SK-N-SH (cell line): ENCODE measurements at regions not wholly inside any gene's neighbourhood (a gene's known extent, or its start where the extent isn't known, plus 50 kb on each side); places are given as distances from the start of the nearest gene placed in this dataset.

Experiments used
- CTCF ChIA-PET: fragments of 300-600, 350-600 bp; formaldehyde crosslinking; extraction: SDS; loops from one replicate; lab custom pipeline; 2021; lab: Yijun Ruan, JAX
- POLR2A ChIA-PET: fragments of 350-600 bp; sonication (Branson Sonifier 250); formaldehyde crosslinking; extraction: SDS; loops from one replicate; lab custom pipeline; 2020; ENCODE audit warnings: antibody characterized with exemption, inconsistent platforms; lab: Yijun Ruan, JAX
- DNase-seq: peaks from one replicate; pipeline ENCODE4 v3.0.0; 2012
- H2AFZ ChIP-seq: fragments of 200-600 bp; sonication (generic); 2 replicates; pipeline ENCODE4 v1.8.1; 2016; ENCODE audit warnings: antibody characterized with exemption, mild to moderate bottlenecking, low read depth
- H3F3A ChIP-seq: fragments of 200-600 bp; sonication (generic); replicated peaks from 2 replicates; pipeline ENCODE3; 2016; ENCODE audit warnings: antibody characterized with exemption, mild to moderate bottlenecking; ENCODE audit not compliant: insufficient read depth
- H3K27ac ChIP-seq, 2 experiments: fragments of 200-500 bp in 1 of 2; fragments of 200-600 bp in 1 of 2; sonication (Bioruptor generic) in 1 of 2; sonication (generic), shearing (Covaris generic) in 1 of 2; 2 replicates each; pipeline versions ENCODE4 v1.5.1 to v1.6.1; 2014 to 2016; ENCODE audit warnings: low read depth in 2 of 2, inconsistent platforms in 1 of 2, low read length in 1 of 2, mild to moderate bottlenecking in 1 of 2, mixed read lengths in 1 of 2
- H3K27me3 ChIP-seq: fragments of 200-600 bp; sonication (generic), shearing (Covaris generic); 2 replicates; pipeline ENCODE4 v1.6.1; 2016; ENCODE audit warnings: mixed run types; ENCODE audit not compliant: insufficient read depth
- H3K36me3 ChIP-seq, 2 experiments: fragments of 200-500 bp in 1 of 2; fragments of 200-600 bp in 1 of 2; sonication (Bioruptor generic) in 1 of 2; sonication (generic) in 1 of 2; replicated peaks in 1 of 2; 2 replicates each; pipeline versions ENCODE3 to v1.5.1; 2014 to 2016; ENCODE audit warnings: low read length in 1 of 2, mild to moderate bottlenecking in 1 of 2; ENCODE audit not compliant: insufficient read depth in 2 of 2, control insufficient read depth in 1 of 2
- H3K4me1 ChIP-seq, 2 experiments: fragments of 200-500 bp in 1 of 2; fragments of 200-600 bp in 1 of 2; sonication (Bioruptor generic) in 1 of 2; sonication (generic), shearing (Covaris generic) in 1 of 2; 2 replicates each; pipeline versions ENCODE4 v1.5.1 to v1.6.1; 2014 to 2016; ENCODE audit warnings: low read depth in 1 of 2, low read length in 1 of 2, mixed run types in 1 of 2; ENCODE audit not compliant: insufficient read depth in 2 of 2, control insufficient read depth in 1 of 2
- H3K4me2 ChIP-seq: fragments of 200-600 bp; sonication (generic), shearing (Covaris generic); 2 replicates; pipeline ENCODE4 v1.6.1; 2017; ENCODE audit warnings: mixed run types
- H3K4me3 ChIP-seq, 2 experiments: fragments of 200-500 bp in 1 of 2; fragments of 200-600 bp in 1 of 2; sonication (Bioruptor generic) in 1 of 2; sonication (generic), shearing (Covaris generic) in 1 of 2; 2 replicates each; pipeline versions ENCODE4 v1.5.1 to v1.8.1; 2014 to 2016; ENCODE audit warnings: low read depth in 2 of 2, inconsistent platforms in 1 of 2, low read length in 1 of 2, mild to moderate bottlenecking in 1 of 2, mixed read lengths in 1 of 2, moderate library complexity in 1 of 2
- H3K79me2 ChIP-seq: fragments of 200-600 bp; sonication (generic); 2 replicates; pipeline ENCODE4 v1.8.1; 2017; ENCODE audit warnings: mild to moderate bottlenecking; ENCODE audit not compliant: insufficient read depth
- H3K9ac ChIP-seq: fragments of 200-600 bp; sonication (generic); 2 replicates; pipeline ENCODE4 v1.6.1; 2017; ENCODE audit warnings: mixed run types
- H3K9me2 ChIP-seq: fragments of 200-600 bp; sonication (generic); 2 replicates; pipeline ENCODE4 v1.6.1; 2017; ENCODE audit warnings: mixed run types
- H3K9me3 ChIP-seq: fragments of 200-600 bp; sonication (generic); 2 replicates; pipeline ENCODE4 v1.6.1; 2017; ENCODE audit warnings: mixed run types, mild to moderate bottlenecking, moderate library complexity
- H4K20me1 ChIP-seq: fragments of 200-600 bp; sonication (generic); 2 replicates; pipeline ENCODE4 v1.6.1; 2017; ENCODE audit warnings: mild to moderate bottlenecking, mixed run types; ENCODE audit not compliant: insufficient read depth
- CHD2 ChIP-seq: fragments of 150-350 bp; IDR thresholded peaks from 2 replicates; pipeline ENCODE4 v1.6.1; 2018; ENCODE audit warnings: low read length; ENCODE audit not compliant: partially characterized antibody
- CTCF ChIP-seq: fragments of 200-600 bp; sonication (generic); IDR thresholded peaks from 2 replicates; pipeline ENCODE4 v1.6.1; 2017; ENCODE audit warnings: antibody characterized with exemption, mild to moderate bottlenecking, moderate library complexity
- EZH2phosphoT487 ChIP-seq: fragments of 200-600 bp; sonication (generic); IDR thresholded peaks from 2 replicates; pipeline ENCODE4 v1.6.1; 2017; ENCODE audit warnings: low read depth, mixed run types, mild to moderate bottlenecking, antibody characterized with exemption, moderate library complexity, borderline replicate concordance
- FOXJ3 ChIP-seq: sonication (generic); formaldehyde crosslinking; IDR thresholded peaks from 2 replicates; pipeline ENCODE4 v1.5.1; 2020; ENCODE audit warnings: mild to moderate bottlenecking, missing genetic modification reagents
- IRF3 ChIP-seq: fragments of 150-350 bp; IDR thresholded peaks from 2 replicates; pipeline ENCODE4 v1.6.1; 2016; ENCODE audit warnings: mild to moderate bottlenecking, low read depth, low read length
- JUND ChIP-seq: IDR thresholded peaks from 2 replicates; pipeline ENCODE4 v1.4.0; 2012
- MAX ChIP-seq: IDR thresholded peaks from 2 replicates; pipeline ENCODE4 v1.4.0; 2012; ENCODE audit warnings: low read depth
- MXI1 ChIP-seq: IDR thresholded peaks from 2 replicates; pipeline ENCODE4 v1.6.1; 2012; ENCODE audit warnings: mild to moderate bottlenecking, low read depth, low read length, improper control_type of control experiment
- NFIC ChIP-seq: IDR thresholded peaks from 2 replicates; pipeline ENCODE4 v1.4.0; 2012; ENCODE audit warnings: borderline replicate concordance
- PBX3 ChIP-seq: IDR thresholded peaks from 2 replicates; pipeline ENCODE4; 2012
- RAD21 ChIP-seq: IDR thresholded peaks from 2 replicates; pipeline ENCODE4 v1.6.1; 2012; ENCODE audit warnings: mild to moderate bottlenecking, low read length
- RFX5 ChIP-seq: IDR thresholded peaks from 2 replicates; pipeline ENCODE4 v1.6.1; 2012; ENCODE audit warnings: mild to moderate bottlenecking, improper control_type of control experiment, low read length
- RXRA ChIP-seq: IDR thresholded peaks from 2 replicates; pipeline ENCODE4 v1.4.0; 2012; ENCODE audit warnings: low read depth, mild to moderate bottlenecking, borderline replicate concordance
- SIN3A ChIP-seq: IDR thresholded peaks from 2 replicates; pipeline ENCODE4 v1.6.1; 2012; ENCODE audit warnings: low read depth, mild to moderate bottlenecking, low read length, moderate library complexity, borderline replicate concordance
- SMC3 ChIP-seq: IDR thresholded peaks from 2 replicates; pipeline ENCODE4 v1.6.1; 2012; ENCODE audit warnings: low read depth, low read length, improper control_type of control experiment
- TAF1 ChIP-seq: IDR thresholded peaks from 2 replicates; pipeline ENCODE4 v1.6.1; 2012; ENCODE audit warnings: low read depth, mild to moderate bottlenecking, low read length, moderate library complexity, borderline replicate concordance
- WGBS: methylation state at CpG from one replicate; pipeline ENCODE4 v1.1.6; 2017; ENCODE audit warnings: low lambda C conversion rate; 5-methylcytosine and 5-hydroxymethylcytosine counted together
- TF ChIP-seq, protein P1 (sequence below): fragments of 150-350 bp; IDR thresholded peaks from 2 replicates; pipeline ENCODE4 v1.6.1; 2017; ENCODE audit warnings: antibody characterized with exemption, low read length, low read depth, borderline replicate concordance

DNA sequence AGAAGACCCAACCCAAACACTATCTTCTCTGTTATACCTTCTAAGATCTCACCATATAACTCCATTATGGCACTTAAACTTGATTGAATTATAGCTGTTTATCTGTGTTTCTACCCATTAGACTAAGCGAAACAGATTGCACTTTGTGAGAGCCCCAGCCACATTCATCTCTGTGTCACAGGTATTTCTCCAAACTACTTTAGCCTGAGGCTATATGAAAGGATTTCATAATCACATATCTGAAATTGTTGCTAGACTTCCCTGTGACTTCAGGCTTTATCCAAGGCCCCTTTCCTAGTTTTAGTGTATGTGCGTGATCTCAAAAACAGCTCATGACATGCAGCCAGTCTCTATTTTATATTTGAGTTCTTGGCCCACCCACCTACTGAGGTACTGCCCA, 745.0 kb upstream of the ACVR2A start:
- CTCF ChIA-PET, result interaction anchor here (0.7 to 2.2 kb wide), 2 partner anchors 16 to 17 kb away, joined by 3 to 7 read pairs; no protein-coding TSS in a partner anchor
- H3F3A ChIP-seq, result no peaks in the 10 kb centered on the region
- no peaks in the 10 kb centered on the region for H3K79me2 ChIP-seq
- no peak for TF ChIP-seq MXI1
- TF ChIP-seq EZH2phosphoT487, result no peak
- TF ChIP-seq SIN3A, result no peak
- no peak for TF ChIP-seq JUND
- TF ChIP-seq RAD21, result no peak
- no peak for TF ChIP-seq MAX
- TF ChIP-seq, protein P1, sequence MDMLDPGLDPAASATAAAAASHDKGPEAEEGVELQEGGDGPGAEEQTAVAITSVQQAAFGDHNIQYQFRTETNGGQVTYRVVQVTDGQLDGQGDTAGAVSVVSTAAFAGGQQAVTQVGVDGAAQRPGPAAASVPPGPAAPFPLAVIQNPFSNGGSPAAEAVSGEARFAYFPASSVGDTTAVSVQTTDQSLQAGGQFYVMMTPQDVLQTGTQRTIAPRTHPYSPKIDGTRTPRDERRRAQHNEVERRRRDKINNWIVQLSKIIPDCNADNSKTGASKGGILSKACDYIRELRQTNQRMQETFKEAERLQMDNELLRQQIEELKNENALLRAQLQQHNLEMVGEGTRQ, result no peak
- TF ChIP-seq TAF1, result no peak
- no peak for TF ChIP-seq PBX3
- no peak for TF ChIP-seq CHD2
- TF ChIP-seq FOXJ3 (CRISPR knock-in tag), result no peak
- no peak for TF ChIP-seq SMC3
- TF ChIP-seq CTCF, result no peak
- TF ChIP-seq RXRA, result no peak
- H3K27ac ChIP-seq, result no peak overlapping the region; a peak in 1 of 4 replicates
- no peak for DNase-seq
- H3K9ac ChIP-seq, result no peak overlapping the region
- no peaks in the 10 kb centered on the region for H3K27me3 ChIP-seq
- no peak overlapping the region for H3K4me2 ChIP-seq
- H4K20me1 ChIP-seq, result no peaks in the 10 kb centered on the region
- H3K4me3 ChIP-seq, result no peak overlapping the region
- 25% methylated on average over 2 of the region's 2 CpGs for WGBS
- no peak overlapping the region for H2AFZ ChIP-seq
- no peaks in the 10 kb centered on the region for H3K36me3 ChIP-seq
- H3K4me1 ChIP-seq, result no peaks in the 10 kb centered on the region; a peak in 1 of 4 replicates
- no peaks in the 10 kb centered on the region for H3K9me2 ChIP-seq
- POLR2A ChIA-PET, result no interaction called here
- no peaks in the 10 kb centered on the region for H3K9me3 ChIP-seq

DNA sequence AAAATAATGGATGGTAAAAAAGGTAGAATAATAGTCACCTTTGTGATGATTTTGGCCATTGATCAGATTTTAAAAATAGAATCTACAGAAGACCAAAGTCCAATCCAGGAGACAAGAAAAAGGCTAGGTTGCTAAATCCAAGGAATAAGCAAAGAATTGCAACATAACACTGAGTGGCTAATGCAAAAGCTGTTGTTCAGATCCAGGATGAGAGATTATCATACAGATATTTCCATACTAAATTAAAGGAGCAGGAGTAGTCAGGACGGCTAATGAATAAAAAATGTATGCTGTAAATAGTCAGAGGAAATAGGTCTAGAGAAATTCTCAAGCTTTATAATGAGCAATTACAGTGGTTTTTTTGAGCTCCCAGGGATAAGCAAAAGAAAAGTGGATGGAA, 745.9 kb upstream of the ACVR2A start:
- H3K9me2 ChIP-seq, result no peaks in the 10 kb centered on the region
- no peaks in the 10 kb centered on the region for H3K9me3 ChIP-seq
- H3K4me3 ChIP-seq, result no peak overlapping the region
- DNase-seq, result no peak
- TF ChIP-seq CTCF, result no peak
- TF ChIP-seq RFX5, result no peak
- no peak for TF ChIP-seq NFIC
- TF ChIP-seq, protein P1, result no peak
- no peak for TF ChIP-seq FOXJ3 (CRISPR knock-in tag)
- no peak for TF ChIP-seq CHD2
- no peak for TF ChIP-seq JUND
- no peak for TF ChIP-seq IRF3
- TF ChIP-seq, all 33 proteins: peak for 0
- Histone ChIP-seq H3K4me1 (no peaks in the 10 kb centered on the region; a peak in 1 of 4 replicates), H3K27ac (no peak overlapping the region), H3K9ac (no peak overlapping the region), H3K27me3 (no peaks in the 10 kb centered on the region), H4K20me1 (no peaks in the 10 kb centered on the region), H3K79me2 (no peaks in the 10 kb centered on the region), H3K36me3 (no peaks in the 10 kb centered on the region), H2AFZ (no peak overlapping the region), H3F3A (no peaks in the 10 kb centered on the region), H3K4me2 (no peak overlapping the region)
- WGBS, result 0% methylated on average over 1 of the region's 1 CpG
- POLR2A ChIA-PET, result no interaction called here
- CTCF ChIA-PET, result interaction anchor here (2.2 kb wide), 1 partner anchor 16 kb away, joined by 7 read pairs; no protein-coding TSS in a partner anchor
